ENCODE measurements at regions not wholly inside any gene's neighbourhood (a gene's known extent, or its start where the extent isn't known, plus 50 kb on each side); places are given as distances from the start of the nearest gene placed in this dataset.
"Not testable (repeated sequence)": the region's sequence is repeated elsewhere in the genome, so short reads cannot be mapped to it uniquely, and the experiment has no call there.

DNA sequence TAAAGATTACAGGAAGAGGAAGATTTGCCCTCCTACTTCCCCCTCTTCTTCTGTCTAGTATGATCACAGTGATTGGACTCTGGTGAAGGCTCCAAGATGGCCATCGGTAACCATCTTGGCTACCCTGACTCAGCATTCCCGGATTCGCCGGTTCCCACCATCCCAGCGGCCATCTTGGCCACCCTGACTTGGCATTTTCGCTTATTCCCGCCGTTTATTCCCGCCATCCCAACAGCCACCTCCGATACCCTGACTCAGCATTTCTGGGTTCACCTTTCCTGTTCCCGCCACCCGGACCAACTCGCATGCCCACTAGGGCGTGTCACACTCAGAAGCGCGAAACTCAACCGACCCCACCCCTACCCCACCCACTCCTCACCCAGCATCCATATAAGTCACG, 95.4 kb upstream of the GRIN2A start:
- DNase-seq (ENCODE audit: low read depth), result no peak
- TF ChIP-seq, protein P1, sequence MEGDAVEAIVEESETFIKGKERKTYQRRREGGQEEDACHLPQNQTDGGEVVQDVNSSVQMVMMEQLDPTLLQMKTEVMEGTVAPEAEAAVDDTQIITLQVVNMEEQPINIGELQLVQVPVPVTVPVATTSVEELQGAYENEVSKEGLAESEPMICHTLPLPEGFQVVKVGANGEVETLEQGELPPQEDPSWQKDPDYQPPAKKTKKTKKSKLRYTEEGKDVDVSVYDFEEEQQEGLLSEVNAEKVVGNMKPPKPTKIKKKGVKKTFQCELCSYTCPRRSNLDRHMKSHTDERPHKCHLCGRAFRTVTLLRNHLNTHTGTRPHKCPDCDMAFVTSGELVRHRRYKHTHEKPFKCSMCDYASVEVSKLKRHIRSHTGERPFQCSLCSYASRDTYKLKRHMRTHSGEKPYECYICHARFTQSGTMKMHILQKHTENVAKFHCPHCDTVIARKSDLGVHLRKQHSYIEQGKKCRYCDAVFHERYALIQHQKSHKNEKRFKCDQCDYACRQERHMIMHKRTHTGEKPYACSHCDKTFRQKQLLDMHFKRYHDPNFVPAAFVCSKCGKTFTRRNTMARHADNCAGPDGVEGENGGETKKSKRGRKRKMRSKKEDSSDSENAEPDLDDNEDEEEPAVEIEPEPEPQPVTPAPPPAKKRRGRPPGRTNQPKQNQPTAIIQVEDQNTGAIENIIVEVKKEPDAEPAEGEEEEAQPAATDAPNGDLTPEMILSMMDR (IDR thresholded peaks at IDR 0.05; ENCODE audit: insufficient read depth, low read depth, low read length, missing control alignments), result no peak
- H3K4me3 ChIP-seq (ENCODE audit: low read depth, low read length), result no peak overlapping the region

DNA sequence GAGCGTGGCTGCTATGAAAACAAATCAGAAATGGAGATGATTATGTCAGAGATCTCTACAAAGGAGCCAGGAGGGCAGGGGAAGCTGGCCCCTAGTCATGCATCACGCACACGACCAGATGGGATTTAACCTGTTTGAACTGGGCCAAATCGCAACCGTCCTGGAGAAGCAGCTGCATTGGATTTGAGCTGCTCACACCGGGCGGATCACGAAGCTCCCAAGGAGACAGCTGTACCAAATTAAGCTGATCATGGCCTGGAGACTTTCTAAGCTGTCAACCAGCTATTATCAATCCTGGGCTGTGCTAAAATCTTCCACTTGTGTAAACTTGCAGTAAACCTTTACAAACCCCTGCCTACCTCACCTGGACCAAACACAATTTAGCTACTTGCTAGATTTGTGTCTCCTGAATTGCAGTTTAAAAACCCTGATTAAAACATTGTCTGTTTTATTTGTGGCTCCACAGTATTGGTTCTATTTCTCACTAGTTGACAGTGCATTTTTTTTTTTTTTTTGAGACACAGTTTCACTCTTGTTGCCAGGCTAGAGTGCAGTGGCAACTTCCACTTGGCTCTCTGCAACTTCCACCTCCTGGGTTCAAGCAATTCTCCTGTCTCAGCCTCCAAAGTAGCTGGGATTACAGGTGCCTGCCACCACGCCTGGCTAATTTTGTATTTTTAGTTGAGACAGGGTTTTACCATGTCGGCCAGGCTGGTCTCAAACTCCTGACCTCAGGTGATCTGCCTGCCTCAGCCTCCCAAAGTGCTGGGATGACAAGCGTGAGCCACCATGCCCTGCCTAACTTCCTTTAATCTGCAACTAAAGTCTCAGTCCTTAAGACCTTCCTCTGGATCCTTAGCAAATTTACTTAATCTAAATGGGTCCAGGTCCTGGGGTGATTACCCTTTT, 98.3 kb upstream of the GRIN2A start:
- TF ChIP-seq, protein P1 (IDR thresholded peaks at IDR 0.05; ENCODE audit: insufficient read depth, low read depth, low read length, missing control alignments), result no peak
- DNase-seq (ENCODE audit: low read depth), result peak; percentile 44
- H3K4me3 ChIP-seq (ENCODE audit: low read depth, low read length), result no peak overlapping the region

DNA sequence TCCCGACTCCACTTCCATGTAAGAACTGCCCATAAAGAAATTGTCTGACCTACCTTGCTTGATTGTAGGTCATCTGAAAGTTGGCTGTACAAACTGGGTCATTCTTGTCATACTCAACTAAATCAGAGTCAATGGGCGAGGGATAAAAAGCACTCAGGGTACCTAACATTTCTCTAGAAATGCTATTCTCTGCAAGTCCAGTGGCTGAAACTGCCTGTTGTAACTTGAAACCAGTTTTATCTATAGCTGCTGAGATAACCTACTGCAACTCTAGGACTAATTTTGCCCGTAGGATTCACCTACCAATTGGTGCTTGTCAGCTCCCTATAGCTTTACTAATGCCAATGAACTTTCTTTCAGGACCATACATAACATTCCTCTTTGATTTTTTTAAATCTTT, 100.1 kb upstream of the GRIN2A start:
- TF ChIP-seq, protein P1 (IDR thresholded peaks at IDR 0.05; ENCODE audit: insufficient read depth, low read depth, low read length, missing control alignments), result no peak
- DNase-seq (ENCODE audit: low read depth), result no peak
- no peak overlapping the region for H3K4me3 ChIP-seq (ENCODE audit: low read depth, low read length)

DNA sequence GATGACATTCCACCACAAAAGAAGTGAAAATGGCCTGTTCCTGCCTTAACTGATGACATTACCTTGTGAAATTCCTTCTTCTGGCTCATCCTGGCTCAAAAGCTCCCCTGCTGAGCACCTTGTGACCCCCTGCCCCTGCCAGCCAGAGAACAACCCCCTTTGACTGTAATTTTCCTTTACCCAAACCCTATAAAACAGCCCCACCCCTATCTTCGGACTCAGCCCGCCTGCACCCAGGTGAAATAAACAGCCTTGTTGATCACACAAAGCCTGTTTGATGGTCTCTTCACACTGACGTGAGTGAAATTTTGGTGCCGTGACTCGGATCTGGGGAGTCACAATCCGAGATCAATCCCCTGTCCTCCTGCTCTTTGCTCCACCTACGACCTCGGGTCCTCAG, 101.0 kb upstream of the GRIN2A start:
- not testable (repeated sequence) for H3K4me3 ChIP-seq (ENCODE audit: low read depth, low read length); DNase-seq (ENCODE audit: low read depth)

- not testable (repeated sequence) for DNase-seq (ENCODE audit: low read depth); H3K4me3 ChIP-seq (ENCODE audit: low read depth, low read length)
These were observed 95.3 kb upstream of the ATF7IP2 start for GRCh38 chr16:10290467-10291105.

GRCh38 chr16:10292197-10292596, 93.7 kb upstream of the ATF7IP2 start:
- not testable (repeated sequence) for DNase-seq (ENCODE audit: low read depth); H3K4me3 ChIP-seq (ENCODE audit: low read depth, low read length)

- DNase-seq (ENCODE audit: low read depth); H3K4me3 ChIP-seq (ENCODE audit: low read depth, low read length): not testable (repeated sequence)
These were observed 92.9 kb upstream of the ATF7IP2 start for GRCh38 chr16:10292976-10293375.

DNA sequence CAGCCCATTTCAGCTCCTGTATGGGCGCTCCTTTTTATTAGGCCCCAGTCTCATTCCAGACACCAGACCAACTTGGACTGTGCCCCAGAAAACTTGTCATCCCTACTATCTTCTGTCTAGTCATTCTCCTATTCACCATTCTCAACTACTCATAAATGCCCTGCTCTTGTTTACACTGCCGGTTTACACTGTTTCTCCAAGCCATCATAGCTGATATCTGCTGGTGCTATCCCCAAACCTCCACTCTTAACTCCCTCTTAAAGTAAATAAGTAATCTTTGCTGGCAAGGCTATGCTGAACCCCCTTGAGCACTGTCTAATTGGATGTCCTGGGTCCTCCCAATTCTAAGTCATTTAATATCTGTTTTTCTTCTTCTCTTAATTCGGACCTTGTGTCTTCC, 91.7 kb upstream of the ATF7IP2 start:
- H3K4me3 ChIP-seq (ENCODE audit: low read depth, low read length); DNase-seq (ENCODE audit: low read depth): not testable (repeated sequence)

GRCh38 chr16:10296956-10297340, 88.9 kb upstream of the ATF7IP2 start:
- DNase-seq (ENCODE audit: low read depth), result peak; percentile 62
- H3K4me3 ChIP-seq (ENCODE audit: low read depth, low read length), result peak overlapping the region; percentile 51

More at GRCh38 chr16:10296956-10297340, 88.9 kb upstream of the ATF7IP2 start:
- TF ChIP-seq, protein P1 (IDR thresholded peaks at IDR 0.05; ENCODE audit: insufficient read depth, low read depth, low read length, missing control alignments), result no peak
